Esophagus squamous epithelium (tissue), 4 donors: ENCODE measurements at regions not wholly inside any gene's neighbourhood (a gene's known extent, or its start where the extent isn't known, plus 50 kb on each side); places are given as distances from the start of the nearest gene placed in this dataset.

Source experiments
- POLR2A ChIP-seq, 4 donors: fragments of 450-650 bp; IDR thresholded peaks; one replicate each; pipeline ENCODE4 v1.6.1; 2017; ENCODE audit warnings: antibody characterized with exemption in 4 of 4, mild to moderate bottlenecking in 4 of 4, moderate library complexity in 3 of 4
- TF ChIP-seq, protein P1 (sequence below), 6 experiments: fragments of 450-650 bp in 4 of 6; fragments of 200-600 bp in 2 of 6; sonication (generic) in 2 of 6; IDR thresholded peaks; one replicate each; pipeline ENCODE4 v1.5.1; 2016 to 2019; ENCODE audit warnings: antibody characterized with exemption in 6 of 6, mild to moderate bottlenecking in 4 of 6, moderate library complexity in 4 of 6

DNA sequence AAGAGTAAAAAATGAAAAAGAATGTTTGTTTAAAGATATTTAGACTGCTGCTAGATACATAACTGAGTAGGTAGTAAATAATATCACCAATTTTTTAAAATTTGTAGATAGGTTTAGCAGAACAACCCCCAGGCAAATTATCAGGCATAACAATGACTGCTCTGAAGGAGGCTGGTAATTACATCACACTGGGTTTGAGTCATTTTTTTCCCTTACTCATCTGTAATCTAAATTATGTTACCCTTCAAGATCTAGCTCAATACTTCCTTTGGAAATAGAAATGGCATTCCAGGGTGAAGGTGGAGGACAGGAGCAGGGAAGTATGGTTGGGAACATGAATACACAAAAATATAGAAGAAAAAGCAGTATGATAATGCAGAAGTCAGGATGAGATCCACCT, 431.6 kb upstream of the MAOA start:
- TF ChIP-seq, protein P1, sequence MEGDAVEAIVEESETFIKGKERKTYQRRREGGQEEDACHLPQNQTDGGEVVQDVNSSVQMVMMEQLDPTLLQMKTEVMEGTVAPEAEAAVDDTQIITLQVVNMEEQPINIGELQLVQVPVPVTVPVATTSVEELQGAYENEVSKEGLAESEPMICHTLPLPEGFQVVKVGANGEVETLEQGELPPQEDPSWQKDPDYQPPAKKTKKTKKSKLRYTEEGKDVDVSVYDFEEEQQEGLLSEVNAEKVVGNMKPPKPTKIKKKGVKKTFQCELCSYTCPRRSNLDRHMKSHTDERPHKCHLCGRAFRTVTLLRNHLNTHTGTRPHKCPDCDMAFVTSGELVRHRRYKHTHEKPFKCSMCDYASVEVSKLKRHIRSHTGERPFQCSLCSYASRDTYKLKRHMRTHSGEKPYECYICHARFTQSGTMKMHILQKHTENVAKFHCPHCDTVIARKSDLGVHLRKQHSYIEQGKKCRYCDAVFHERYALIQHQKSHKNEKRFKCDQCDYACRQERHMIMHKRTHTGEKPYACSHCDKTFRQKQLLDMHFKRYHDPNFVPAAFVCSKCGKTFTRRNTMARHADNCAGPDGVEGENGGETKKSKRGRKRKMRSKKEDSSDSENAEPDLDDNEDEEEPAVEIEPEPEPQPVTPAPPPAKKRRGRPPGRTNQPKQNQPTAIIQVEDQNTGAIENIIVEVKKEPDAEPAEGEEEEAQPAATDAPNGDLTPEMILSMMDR (IDR thresholded peaks at IDR 0.05): no peak
- TF ChIP-seq POLR2A (IDR thresholded peaks at IDR 0.05): no peak
